NT2/D1 (cell line): ENCODE measurements at regions not wholly inside any gene's neighbourhood (a gene's known extent, or its start where the extent isn't known, plus 50 kb on each side); places are given as distances from the start of the nearest gene placed in this dataset.

ENCODE experiments used
- DNase-seq: peaks from one replicate; pipeline ENCODE4 v3.0.0-alpha.2; 2011; ENCODE audit warnings: low read depth, low spot score
- H3K27me3 ChIP-seq: 2 replicates; pipeline ENCODE4 v1.6.0; 2011; ENCODE audit warnings: mild to moderate bottlenecking; ENCODE audit not compliant: insufficient read length, insufficient read depth
- H3K36me3 ChIP-seq: 2 replicates; pipeline ENCODE4 v1.6.1; 2011; ENCODE audit warnings: mild to moderate bottlenecking, low read length, mixed read lengths; ENCODE audit not compliant: insufficient read depth, insufficient read length
- H3K4me1 ChIP-seq: 2 replicates; pipeline ENCODE4 v1.5.1; 2011; ENCODE audit not compliant: insufficient read depth, insufficient read length
- H3K4me3 ChIP-seq: 2 replicates; pipeline ENCODE4 v1.5.1; 2011; ENCODE audit warnings: low read depth; ENCODE audit not compliant: insufficient read length
- H3K9ac ChIP-seq: 2 replicates; pipeline ENCODE4 v1.6.0; 2011; ENCODE audit warnings: low read depth; ENCODE audit not compliant: insufficient read length
- H3K9me3 ChIP-seq: 2 replicates; pipeline ENCODE4 v1.5.1; 2011; ENCODE audit warnings: mild to moderate bottlenecking, low read length; ENCODE audit not compliant: insufficient read depth
- SUZ12 ChIP-seq: IDR thresholded peaks from 2 replicates; pipeline ENCODE4 v1.6.1; 2011; ENCODE audit not compliant: insufficient read length, insufficient read depth; ENCODE audit errors: extremely low read depth
- YY1 ChIP-seq: IDR thresholded peaks from 2 replicates; pipeline ENCODE4 v1.6.1; 2011; ENCODE audit not compliant: insufficient read length, insufficient read depth
- ZNF274 ChIP-seq: IDR thresholded peaks from 2 replicates; pipeline ENCODE4 v1.6.1; 2011; ENCODE audit warnings: mild to moderate bottlenecking, low read depth, low read length

GRCh38 chr17:73743518-73744201, 99.4 kb upstream of the SDK2 start:
- no peak overlapping the region for H3K9ac ChIP-seq
- TF ChIP-seq YY1 = no peak
- no peak for TF ChIP-seq SUZ12
- TF ChIP-seq ZNF274 = no peak
- no peaks in the 10 kb centered on the region for H3K36me3 ChIP-seq
- H3K27me3 ChIP-seq = peaks cover 21% of the 10 kb centered on the region
- no peak for DNase-seq
- peaks cover 12% of the 10 kb centered on the region for H3K4me1 ChIP-seq
- H3K9me3 ChIP-seq = no peaks in the 10 kb centered on the region
- H3K4me3 ChIP-seq = no peak overlapping the region

- Histone ChIP-seq H3K4me1 (peaks cover 12% of the 10 kb centered on the region), H3K4me3 (no peak overlapping the region), H3K9me3 (no peaks in the 10 kb centered on the region), H3K9ac (no peak overlapping the region), H3K27me3 (peaks cover 22% of the 10 kb centered on the region), H3K36me3 (no peaks in the 10 kb centered on the region)
- DNase-seq = no peak
- no peak for TF ChIP-seq ZNF274
- no peak for TF ChIP-seq YY1
- no peak for TF ChIP-seq SUZ12
Measured at GRCh38 chr17:73744411-73744810, 100.2 kb upstream of the SDK2 start.

- Histone ChIP-seq H3K27me3 (peaks cover 22% of the 10 kb centered on the region), H3K36me3 (no peaks in the 10 kb centered on the region), H3K9me3 (no peaks in the 10 kb centered on the region), H3K9ac (no peak overlapping the region), H3K4me1 (peaks cover 6% of the 10 kb centered on the region), H3K4me3 (no peak overlapping the region)
- no peak for DNase-seq
- TF ChIP-seq YY1 (no peak), SUZ12 (no peak), ZNF274 (no peak)
Measured at GRCh38 chr17:73746314-73747073, 102.2 kb upstream of the SDK2 start.

GRCh38 chr17:73747221-73748002, 103.2 kb upstream of the SDK2 start:
- Histone ChIP-seq H3K4me3 (no peak overlapping the region), H3K4me1 (peaks cover 6% of the 10 kb centered on the region), H3K9ac (no peak overlapping the region), H3K9me3 (no peaks in the 10 kb centered on the region), H3K36me3 (no peaks in the 10 kb centered on the region), H3K27me3 (peaks cover 22% of the 10 kb centered on the region)
- DNase-seq = no peak
- no peak for TF ChIP-seq SUZ12
- TF ChIP-seq YY1 = no peak

- H3K9ac ChIP-seq = no peak overlapping the region
- no peak for DNase-seq
- TF ChIP-seq SUZ12 (no peak), YY1 (no peak), ZNF274 (no peak)
- no peak overlapping the region for H3K4me3 ChIP-seq
- H3K36me3 ChIP-seq = no peaks in the 10 kb centered on the region
- H3K27me3 ChIP-seq = peaks cover 25% of the 10 kb centered on the region
- no peaks in the 10 kb centered on the region for H3K9me3 ChIP-seq
- peaks cover 15% of the 10 kb centered on the region for H3K4me1 ChIP-seq
Measured at GRCh38 chr17:73748508-73748907, 104.3 kb upstream of the SDK2 start.

- H3K27me3 ChIP-seq = peaks cover 20% of the 10 kb centered on the region
- DNase-seq = no peak
- no peaks in the 10 kb centered on the region for H3K36me3 ChIP-seq
- H3K4me1 ChIP-seq = peaks cover 18% of the 10 kb centered on the region
- no peak for TF ChIP-seq SUZ12
- no peak for TF ChIP-seq YY1
- no peak overlapping the region for H3K9ac ChIP-seq
- H3K9me3 ChIP-seq = no peaks in the 10 kb centered on the region
- no peak overlapping the region for H3K4me3 ChIP-seq
Measured at GRCh38 chr17:73749337-73749823, 105.1 kb upstream of the SDK2 start.
